Daoy (cell line): ENCODE measurements at regions not wholly inside any gene's neighbourhood (a gene's known extent, or its start where the extent isn't known, plus 50 kb on each side); places are given as distances from the start of the nearest gene placed in this dataset.
"Not testable (repeated sequence)": the region's sequence is repeated elsewhere in the genome, so short reads cannot be mapped to it uniquely, and the experiment has no call there.

Experiments
- DNase-seq: peaks from one replicate; pipeline ENCODE4 v3.0.0-alpha.2; 2015; ENCODE audit warnings: low read depth

DNA sequence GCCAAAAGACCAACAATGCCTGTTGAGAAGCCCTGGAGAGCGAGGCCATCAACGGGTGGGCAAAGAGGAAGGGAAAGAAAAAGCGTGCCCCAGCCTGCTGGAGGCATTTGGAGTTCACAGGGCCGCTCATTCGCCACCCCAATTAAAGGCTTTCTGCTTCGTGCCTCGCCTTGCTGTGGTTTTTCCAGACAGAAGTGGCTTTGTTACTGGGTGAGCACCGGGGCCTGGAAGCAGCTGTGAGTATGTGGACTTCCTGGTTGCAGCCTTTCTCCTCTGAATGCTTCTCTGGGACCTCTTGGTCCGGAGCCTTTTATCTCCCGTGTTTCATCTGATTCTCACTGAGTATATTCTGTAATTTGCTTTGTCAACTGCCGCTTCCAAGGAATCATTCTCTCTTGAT is 118.1 kb upstream of the EGR2 start:
- DNase-seq = peak; percentile 11

DNA sequence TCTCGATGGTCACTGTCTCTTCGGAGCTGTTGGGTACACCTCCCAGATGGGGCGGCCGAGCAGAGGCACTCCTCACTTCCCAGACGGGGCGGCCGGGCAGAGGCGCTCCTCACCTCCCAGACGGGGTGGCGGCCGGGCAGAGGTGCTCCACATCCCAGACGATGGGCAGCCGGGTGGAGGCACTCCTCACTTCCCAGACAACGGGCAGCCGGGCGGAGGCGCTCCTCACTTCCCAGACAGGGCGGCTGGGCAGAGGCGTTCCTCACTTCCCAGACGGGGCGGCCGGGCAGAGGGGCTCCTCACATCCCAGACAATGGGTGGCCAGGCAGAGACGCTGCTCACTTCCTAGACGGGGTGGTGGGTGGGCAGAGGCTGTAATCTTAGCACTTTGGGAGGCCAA is 112.6 kb upstream of the EGR2 start:
- not testable (repeated sequence) for DNase-seq

DNA sequence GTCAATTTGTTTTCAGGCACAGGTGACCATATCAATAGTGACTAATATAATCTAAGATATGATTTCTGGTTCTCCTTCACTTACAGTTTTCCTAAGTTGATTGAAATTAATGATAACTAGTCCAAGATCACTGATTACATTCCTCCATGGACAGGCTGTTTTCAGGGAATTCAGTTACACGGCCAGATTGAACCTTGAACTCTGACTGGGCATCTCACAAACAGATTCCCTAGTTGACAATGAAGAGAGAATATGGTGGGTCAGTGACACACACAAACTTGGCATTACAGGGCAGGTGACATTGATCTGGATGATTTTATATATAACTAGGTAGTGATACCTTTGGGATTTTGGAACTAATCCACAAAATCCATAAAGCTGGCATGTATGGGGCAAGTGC is 110.2 kb upstream of the EGR2 start:
- no peak for DNase-seq

DNA sequence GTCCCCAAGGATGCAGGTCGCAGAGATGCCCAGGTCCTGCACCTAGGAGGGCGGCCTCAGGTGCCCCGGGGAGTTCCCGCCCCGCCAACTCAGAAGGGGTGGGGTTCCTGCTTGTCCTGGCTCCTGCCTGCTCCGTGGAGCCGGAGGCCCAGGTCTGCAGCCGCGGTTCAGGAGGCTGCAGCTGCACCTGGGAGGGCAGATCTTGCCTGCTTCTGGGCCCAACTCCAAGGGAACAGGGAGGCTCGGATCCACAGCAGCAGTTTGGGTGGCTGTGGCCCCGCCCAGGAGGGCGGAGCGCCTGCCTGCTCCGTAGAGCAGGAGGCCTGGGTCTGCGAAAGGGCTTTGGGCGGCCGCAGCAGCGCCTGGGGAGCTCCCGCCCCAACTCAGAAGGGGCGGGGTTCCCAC is 108.2 kb upstream of the EGR2 start:
- no peak for DNase-seq

DNA sequence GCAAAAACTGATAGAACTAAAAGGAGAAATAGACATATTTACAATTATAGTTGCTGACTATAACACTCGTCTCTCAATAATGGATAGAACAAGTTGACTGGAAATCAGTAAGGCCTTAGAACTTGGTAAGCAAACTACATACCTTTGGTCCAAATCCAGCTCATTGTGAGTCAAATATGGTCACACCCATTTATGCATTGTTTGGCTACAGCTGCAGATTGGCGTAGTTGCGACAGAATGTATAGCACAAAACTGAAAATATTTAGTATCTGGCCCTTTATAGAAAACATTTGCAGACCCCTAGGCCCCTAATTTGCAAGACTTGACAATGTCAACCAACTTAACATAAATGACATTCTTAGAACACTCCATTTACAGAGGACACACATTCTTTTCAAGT is 103.6 kb upstream of the EGR2 start:
- DNase-seq = peak; percentile 17

DNA sequence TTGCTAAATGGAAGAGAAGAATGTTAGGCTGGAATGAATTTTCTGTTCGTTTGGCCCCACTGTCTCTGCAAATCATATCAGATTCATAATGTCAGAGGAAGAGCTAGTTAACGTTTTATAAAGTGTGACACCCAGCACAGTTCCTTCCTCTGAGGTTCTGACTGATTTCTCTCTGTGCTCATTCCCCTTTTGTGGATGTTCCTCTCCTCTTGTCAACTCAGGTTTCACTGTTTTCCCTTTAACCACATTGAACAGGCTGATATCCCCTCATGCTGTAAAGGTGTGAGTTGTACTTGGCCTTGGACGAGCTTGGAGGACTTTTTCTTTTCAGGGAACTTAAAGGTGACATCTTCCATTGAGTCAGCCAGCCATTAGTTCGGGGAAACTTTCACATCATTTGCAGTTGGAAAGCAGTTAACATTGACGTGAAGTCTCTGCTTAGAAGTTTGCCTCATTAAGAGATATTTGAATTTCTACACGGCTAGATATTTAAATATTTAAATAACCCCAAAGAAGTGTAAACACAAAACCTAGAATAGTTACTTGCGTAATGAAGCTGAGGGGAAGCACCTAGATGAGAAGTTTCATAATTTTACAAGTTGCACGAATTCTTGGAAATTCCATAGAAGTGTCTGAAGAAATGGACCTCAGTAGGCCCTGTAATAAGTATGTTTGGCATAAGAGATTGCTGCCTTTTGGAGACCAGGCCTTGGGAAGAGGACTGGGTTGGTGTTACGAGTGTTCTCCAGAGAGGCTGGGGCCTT is 101.5 kb upstream of the EGR2 start:
- no peak for DNase-seq

DNA sequence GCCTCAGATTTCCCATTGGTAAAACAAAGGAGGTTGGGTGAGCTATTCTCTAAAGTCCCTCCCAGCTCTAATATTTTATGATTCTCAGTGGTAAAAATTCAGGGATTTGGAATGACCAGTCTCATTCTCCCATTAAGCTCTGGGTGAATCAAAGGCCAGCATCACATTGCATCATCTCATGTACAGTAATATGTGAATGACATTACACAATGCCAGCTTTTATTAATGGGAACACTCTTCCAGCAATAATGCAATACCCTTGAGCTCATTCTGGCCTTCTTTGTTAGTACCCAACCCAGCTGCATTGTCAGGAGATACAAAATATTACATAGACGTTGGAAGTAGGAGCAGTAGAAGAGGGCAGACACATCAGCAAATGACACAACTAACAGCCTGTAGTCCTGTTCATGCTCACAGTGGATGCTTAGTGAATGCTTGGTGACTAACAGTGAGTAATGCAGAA is 100.0 kb upstream of the EGR2 start:
- DNase-seq = no peak

DNA sequence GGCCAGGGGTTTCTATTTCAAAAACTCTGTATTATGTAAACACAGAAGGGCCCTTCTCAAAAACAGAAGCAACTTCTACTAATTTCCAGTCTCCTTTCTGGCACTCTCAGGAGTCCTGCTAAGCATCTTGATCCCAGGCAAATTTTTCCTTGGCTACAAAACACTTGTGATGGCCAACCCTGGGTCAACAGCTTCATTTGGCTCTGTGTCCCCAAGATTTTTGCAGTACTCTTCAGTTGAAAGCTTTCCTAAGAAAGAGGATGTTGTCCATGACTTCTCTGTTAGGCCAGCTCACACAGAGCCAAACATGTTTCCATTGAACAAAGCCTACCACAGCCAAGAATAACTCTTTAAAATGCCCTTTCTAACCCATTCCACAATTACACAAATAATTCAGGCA is 99.0 kb upstream of the EGR2 start:
- DNase-seq = no peak

DNA sequence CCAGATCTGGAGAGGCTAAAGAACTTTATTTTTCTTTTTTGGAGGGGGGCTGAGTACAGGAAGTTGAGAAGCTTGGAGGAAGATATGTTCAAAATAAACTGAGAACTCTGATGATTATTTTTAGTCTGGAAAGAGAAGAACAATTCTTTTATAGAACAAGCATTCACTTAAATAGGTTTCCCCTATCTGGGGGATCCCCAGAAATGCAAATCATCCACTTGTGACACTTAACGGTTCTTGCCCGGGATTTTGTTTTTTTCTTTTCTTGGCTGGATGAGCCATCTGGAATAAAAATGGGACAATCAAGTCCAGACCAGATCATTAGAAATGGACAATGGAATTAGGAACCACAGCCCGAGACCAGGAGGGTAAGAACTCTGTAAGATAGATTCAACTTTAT is 95.9 kb upstream of the EGR2 start:
- no peak for DNase-seq

DNA sequence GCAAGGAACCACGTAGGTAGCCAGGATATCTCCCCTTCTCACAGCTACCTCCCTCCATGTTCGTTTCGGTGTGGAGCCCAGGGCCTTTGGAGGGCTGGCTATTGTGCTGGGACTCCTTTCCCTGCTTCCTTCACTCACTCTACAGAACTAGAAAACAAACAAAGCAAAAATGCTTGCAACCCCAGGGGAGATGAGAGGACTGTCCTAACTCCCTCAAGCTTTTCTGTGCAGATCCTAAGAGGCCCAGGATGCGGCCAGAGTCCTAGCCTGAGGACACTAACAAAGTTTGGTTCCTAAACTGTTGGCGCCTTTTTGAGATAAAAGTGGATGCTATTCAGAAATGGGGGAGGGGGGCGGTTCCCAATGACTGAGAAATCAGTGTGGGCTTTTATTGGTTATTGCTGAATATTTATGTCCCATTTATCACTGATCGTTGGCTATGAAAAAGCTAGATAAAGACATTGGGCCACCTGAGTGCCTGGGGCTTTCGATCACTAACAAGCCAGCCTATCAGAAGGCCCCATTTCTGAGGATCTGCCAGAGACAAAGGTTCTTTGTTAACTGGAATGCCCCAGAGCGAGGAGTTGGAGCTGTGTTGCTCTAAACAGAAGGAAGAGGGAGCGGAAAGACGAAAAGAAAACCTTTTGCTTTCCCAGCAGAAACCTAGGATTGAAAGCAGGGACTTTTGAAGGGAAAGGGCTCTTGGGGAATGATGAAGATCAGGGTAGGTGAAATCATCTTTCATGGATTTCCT is 95.2 kb upstream of the EGR2 start:
- DNase-seq = no peak

DNA sequence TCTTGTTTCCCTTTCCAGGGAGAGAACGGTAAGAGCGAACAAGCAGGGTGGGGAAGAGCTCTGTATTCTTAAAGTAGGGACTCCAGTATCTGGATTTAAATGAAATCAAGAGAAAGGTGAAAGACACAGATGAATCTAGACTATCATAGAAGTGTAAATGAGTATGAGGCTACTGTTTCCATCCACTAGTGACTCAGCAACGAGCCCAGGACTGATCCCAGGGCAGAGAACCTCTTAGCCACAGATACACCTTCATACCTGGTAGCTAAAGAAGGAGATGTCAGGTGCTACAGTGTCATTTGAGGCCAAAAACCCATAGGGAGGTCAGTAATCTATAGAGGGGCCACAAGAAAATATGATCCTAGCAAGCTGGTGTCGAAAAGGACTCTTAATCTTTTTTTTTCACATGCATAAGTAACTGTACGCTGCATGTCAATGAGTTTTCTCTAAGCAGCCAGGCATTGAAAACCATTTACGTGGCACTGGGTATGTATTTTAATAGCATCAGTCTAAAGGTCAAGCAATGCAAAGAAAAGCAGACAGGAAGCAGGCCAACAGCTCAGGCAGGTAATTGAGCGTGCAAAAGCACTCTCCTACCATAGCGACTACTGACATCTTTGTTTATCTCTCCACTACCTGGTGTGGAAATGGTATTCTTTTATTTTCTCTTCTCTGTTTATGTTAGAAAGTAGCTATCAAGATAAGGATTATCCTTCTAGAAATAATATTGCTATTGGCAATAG is 91.5 kb upstream of the EGR2 start:
- no peak for DNase-seq

DNA sequence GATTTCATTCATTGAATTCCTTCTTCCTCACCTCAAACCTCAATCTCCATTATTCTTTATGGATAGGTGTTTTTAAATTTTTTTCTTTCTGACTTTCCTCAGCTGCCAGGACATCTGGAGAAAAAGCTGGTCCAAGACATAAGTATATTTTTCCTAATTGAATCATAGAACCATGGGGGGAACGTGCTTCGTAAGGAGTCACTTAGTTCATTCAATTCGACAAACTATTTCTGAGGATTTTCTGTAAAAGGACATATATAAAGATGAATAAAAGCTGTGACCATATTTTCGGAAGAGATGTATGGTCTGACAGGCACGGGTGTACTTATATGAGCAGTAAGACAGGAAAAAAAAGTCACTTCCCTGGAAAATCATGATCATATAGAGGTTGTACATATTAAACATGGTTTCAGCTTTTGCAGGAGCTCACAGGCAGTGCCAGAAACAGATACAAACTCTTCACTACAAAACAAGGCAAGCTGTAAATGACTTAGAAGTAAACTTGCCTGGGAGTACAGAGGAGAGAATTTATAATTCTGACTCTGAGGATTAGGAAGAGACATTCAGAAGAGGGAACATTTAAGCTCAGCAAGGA is 88.2 kb upstream of the EGR2 start:
- DNase-seq = no peak

DNA sequence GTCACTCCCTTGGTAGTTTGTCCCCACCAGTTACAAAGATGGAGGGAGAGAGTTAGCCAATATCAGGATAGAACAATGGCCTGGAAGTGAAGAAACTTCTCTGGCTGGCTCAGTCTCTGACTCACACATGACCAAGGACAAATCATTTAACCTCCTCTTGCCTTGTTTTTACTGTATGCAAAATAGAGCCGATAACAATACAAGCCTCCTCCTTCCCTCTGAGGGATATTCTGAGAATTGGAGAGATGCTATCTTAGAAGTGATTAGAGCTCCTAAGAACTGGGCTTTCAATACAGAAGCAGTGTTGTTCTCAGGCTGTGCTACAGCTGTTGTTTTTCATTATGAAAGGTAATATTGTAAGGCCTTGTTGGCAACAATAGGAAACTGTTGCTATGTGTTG is 87.7 kb upstream of the EGR2 start:
- DNase-seq = no peak

DNA sequence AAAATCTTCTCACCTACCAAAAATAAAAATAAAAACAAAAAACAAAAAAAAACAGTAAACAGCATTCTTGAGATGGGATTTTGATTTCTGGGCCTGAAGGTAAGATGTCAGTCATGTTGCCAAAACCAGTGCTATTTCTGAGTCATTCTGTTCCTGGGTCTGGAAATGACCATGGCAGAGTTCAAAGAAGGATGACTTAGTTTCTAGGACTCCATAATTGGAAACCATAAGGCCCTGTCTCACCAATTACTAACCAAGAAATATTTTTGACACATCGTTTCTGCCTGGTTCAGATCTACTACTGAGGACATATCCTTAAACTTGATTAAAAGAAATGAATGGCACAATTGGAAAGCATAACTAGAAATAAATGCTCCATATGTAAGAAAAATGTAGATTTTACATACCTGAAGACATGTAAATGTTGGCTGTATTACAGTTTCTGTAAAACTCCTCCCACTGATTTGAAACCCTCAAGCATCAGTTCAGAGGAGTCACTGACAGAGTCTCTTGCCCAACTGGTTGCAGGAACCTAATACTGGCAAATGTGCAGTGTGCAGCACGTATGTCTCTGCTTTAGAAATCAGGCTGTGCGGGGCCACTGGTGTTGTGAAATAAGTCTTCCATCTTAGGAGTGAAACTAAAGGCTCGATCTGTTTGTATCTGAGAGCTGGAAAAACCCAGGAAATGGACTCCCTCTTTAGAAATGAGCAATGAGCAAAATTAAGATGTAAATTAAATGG is 84.8 kb upstream of the EGR2 start:
- no peak for DNase-seq

DNA sequence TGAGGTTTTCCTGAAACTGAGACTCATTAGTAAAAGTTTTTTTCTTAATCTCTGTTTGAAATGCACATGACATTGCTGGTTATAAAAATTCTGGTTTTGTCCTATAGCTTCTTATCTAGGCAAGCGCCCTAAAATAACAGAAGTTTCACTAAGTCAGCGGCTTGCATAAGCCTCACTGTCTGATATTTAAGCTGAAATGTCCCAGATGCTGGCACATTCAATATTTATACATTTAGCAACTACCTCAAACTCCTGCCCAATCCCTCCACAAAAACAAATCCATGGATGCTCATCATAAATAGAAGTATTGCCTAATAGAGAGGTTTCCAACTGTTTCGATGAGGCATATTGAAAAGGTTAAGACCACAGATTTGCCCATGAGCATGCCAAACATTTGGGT is 83.1 kb upstream of the EGR2 start:
- DNase-seq = no peak

DNA sequence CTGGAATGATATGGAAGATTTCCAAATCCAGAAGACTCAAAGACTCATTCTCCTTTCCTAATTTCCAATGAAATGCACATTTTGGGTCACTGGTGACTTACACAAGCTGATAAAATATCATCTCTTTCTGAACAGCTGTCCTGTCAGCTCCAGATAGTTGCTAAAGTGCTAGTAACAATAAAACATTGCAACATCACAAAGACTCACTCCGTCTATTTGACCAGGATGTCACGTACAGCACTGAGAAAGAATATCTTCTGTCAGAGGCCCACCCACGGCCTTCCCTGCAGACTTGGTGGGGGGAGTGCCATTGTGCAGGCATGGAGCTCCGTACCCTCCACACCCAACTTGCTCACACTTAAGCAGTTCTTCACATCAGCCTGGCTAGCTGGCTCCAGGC is 78.9 kb upstream of the EGR2 start:
- DNase-seq = no peak

DNA sequence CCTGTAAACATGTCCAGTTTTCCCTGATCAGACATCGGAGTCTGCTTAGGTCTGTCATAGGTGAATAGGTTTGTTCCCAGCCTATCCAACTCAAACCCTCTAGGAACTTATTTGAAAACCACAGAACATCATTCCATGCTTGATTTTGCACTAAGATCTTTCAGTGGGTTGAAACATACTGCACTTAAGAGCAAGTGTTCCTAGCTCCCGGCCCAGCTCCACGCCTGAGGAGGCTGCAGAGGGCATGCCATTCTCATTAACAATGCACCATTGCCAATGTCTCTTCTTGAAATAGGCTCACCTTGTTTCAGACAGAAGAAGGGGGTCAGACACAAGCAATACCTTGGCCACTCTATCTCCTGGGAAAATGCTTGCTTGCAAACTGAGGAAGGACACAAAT is 78.0 kb upstream of the EGR2 start:
- DNase-seq = no peak

DNA sequence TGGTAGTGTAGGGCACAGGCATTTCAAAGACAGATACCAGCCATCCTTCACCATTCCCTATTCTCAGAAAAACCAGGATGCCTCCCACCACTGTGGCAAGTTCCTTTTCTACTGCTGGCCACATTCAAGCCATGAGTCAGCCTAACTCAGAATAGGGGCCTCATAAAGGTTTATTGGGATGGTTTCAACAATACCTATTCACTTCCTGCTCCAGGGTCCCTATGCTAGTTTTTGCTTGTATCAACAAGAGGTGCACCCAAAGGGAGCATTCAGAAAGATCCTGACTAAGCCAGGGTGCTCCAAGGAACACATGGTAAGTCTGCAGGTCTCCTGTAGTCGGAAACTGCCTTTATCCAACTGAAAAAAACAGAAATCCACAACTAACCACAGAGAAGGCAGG is 76.9 kb upstream of the EGR2 start:
- peak; percentile 9 for DNase-seq

DNA sequence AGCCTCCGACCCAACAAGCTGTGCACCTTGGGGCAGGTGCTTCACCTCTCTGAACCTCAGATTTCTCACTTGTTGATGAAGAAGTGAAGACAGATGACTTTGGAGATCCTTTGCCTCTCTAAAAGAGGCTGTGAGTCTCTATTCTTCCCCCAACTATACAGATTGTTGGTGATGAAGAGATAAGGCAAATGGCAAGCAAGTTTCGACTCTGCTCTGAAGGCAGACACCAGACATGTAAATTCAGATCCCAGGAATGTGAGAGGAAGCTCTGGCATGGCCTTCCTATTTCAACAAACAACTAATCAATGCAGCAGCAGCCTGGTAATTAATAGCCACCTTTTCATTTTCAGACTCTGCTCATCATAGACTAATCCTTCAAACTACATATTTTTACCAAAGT is 74.2 kb upstream of the EGR2 start:
- no peak for DNase-seq

DNA sequence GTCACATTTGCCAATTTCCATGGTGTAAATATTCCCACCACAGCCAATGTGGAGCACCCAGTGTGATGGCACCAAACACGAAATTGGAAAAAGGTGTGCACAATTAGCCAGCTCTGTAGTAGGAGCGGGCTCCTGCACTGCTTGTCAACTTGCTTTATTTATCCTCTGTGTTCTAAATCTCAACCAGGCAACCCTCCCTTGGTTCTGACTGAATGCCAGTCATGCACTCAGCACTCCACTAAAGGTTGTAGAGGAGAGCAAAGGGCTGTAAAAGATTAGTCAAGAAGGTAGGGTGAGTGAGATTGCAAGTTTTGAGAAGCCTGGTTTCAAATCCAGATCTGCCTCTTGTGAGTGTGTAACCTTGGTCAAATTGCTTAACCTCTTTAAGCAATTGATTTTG is 71.5 kb upstream of the EGR2 start:
- no peak for DNase-seq

DNA sequence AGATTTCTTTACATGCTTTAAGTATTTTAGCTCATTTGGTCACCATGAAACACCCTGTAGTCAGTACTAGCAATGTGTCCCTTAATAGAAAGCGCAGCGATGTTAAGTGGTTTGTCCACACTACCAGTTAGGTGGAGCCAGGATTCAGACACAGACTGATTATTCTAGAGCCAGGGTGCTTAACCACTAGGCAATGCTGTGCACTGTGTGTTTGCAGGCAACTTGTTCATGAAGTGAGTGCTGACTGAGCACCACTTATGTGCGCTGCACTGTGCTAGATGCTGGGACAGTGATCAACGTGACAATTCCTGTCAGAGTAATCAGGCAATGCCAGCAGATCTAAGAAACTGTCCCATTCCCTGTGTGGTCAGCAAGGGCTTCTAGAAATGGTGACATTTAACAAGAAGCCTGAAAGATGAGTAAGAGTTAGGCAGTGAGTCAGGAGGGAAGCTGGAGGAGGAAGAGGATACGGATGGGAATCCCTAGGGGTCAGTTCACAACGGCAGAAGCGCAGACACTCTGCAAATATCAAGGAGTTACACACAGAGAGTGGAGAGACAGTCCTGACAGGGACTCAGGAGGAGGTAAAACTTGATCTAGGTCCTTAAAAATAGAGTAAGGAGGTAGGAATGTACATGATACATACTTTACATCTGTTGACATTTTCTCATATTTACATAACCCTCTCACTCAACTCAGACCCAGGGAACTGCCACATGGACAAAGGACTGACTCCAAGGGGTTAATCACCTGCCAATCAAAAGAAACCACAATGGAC is 69.7 kb upstream of the EGR2 start:
- peak; percentile 47 for DNase-seq
